Stimulated activated CD4-positive, alpha-beta T cell treated with anti-CD3 and anti-CD28 coated beads, Interleukin-2, amount 100 ng/mL, for 48 hours (primary cell): ENCODE measurements at regions not wholly inside any gene's neighbourhood (a gene's known extent, or its start where the extent isn't known, plus 50 kb on each side); places are given as distances from the start of the nearest gene placed in this dataset.
"Not testable (repeated sequence)": the region's sequence is repeated elsewhere in the genome, so short reads cannot be mapped to it uniquely, and the experiment has no call there.

ENCODE experiments used
- DNase-seq, 2 donors: peaks; one replicate each; pipeline ENCODE4 v3.0.0-alpha.2; 2020

DNA sequence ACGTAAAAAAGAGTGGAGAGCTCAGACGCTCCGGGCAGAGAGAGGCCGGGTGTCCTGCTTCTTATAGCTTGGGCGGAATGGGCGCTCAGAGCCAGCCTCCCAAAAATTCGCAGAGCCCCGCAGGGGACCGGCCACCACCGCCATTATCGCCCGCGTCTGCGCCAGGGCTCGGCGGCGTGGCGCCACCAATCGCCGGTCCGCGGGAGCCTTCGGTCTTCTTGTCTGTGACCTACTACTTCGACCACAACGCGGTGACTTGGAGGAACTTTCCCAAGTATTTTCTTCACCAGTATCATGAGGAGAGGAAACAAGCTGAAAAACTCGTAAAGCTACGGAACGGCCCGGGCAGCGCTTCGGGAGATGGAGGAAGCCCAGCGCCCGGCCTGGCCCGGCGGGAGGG, 1138.1 kb upstream of the CHAC2 start:
- DNase-seq = no peak

GRCh38 chr2:52622266-52622665, 1145.3 kb upstream of the CHAC2 start:
- DNase-seq = no peak

- no peak for DNase-seq
Observed at GRCh38 chr2:52613064-52613463, 1154.5 kb upstream of the CHAC2 start.

GRCh38 chr2:52611759-52612158, 1155.8 kb upstream of the CHAC2 start:
- no peak for DNase-seq

DNA sequence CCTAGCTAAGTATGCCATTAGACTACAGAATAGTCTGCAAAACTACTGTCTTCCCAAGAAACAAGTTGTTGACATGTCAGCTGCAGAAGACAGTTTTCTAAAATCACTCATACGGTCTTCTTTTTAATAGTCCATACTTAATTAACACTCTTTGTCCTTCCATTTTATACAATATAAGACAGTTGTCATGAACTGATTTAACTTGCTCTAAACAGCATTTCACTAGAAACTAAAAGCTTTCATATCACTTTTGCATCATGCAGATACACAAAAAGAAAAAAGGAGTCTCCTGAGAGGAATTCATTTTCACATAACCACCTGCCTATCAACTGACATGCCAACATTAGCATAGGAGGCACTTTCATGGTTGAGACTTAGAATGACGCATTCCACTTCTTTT, 1159.6 kb upstream of the CHAC2 start:
- no peak for DNase-seq

DNA sequence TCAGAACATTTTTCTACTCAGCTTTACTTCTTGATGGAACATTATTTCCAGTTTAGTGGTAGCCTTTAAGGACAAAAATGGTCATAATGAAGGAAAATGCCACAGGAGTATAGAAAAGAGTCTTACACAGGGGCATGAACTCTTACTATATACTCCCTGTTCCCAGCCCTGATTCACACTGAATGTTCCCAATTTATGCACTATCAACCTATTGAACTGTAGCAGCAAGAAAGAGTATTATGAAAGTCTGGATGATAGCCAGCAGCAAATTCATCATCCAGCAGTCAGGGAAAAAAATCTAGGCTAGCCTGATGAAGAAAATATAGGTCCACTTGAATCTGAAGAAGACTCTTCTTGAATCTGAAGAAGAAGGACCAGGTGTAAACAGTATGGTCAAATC, 1170.3 kb upstream of the CHAC2 start:
- DNase-seq = no peak

DNA sequence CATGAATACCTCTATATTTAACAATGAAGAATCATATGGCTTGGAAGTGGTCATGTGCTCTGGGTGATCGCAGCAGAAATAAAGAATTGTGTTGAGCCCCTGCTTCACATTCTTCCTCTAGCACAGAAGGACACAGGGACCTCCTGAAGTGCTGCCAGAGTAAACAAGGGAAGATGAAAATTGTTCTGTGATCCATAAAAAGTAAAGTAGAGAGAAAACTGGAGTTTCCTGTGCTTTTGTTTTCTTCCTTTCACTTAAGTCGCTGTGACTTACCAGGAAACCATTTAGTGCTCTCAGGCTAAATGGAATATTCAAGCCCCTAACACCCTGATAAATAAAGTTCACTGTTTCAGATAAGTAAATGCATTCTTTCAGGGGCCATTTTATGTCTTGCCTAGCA, 1173.6 kb upstream of the CHAC2 start:
- no peak for DNase-seq

DNA sequence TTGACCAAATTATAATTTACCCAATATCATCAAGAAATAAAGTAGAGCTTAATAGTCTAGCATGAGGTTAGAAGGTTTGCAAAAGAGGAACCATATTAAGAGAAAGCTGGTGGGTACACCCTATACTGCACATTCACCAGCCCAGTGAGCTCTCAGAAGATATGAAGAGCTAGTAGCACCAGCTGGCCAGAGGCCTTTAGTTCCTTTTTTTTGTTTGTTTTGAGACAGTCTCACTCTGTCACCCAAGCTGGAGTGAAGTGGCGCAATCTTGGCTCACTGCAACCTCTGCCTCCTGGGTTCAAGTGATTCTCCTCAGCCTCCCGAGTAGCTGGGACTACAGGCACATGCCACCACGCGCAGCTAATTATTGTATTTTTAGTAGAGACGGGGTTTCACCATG, 1183.5 kb upstream of the CHAC2 start:
- DNase-seq = not testable (repeated sequence)

GRCh38 chr2:52572469-52572894, 1195.1 kb upstream of the CHAC2 start:
- no peak for DNase-seq

DNA sequence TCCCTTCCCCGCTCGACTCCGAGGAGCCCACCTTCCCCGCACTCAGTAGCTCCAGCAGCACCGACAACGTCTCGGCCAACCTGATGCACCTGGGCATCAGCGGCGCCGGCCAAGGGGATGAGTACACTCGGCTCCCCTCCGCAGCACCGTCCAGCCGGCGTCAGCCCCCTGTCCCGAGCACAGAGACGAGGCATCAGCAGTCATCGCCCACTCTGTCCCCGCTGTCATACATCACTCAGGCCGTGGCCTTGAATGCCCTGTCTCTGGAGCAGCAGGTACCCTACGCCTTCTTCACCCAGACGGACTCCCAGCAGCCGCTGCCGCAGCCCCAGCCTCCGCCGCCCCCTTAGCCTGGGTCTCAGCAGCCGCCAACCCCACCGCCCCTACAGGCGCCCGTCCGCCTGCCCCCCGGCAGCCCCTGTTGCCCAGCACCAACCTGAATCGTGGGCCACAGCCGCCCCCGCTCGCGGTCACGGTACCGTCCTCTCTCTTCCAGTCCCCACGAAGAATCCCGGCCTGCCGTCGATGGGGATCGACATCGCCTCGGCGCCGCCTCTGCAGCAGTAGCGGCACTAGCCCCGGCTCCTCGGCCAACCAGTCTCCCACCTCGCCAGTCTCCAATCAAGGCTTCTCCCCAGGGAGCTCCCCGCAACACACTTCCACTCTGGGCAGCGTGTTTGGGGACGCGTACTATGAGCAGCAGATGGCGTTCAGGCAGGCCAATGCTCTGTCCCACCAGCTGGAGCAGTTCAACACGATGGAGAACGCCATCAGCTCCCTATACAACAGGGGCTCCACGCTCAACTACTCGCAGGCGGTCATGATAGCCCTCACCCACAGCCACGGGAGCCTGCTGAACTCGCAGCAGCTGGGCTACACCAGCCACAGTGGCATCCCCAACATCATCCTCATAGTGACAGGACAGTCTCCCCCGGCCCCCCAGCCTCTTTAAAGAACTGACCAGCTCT, 1195.9 kb upstream of the CHAC2 start:
- DNase-seq = no peak

- no peak for DNase-seq
Observed at GRCh38 chr2:52570716-52571115, 1196.9 kb upstream of the CHAC2 start.

DNA sequence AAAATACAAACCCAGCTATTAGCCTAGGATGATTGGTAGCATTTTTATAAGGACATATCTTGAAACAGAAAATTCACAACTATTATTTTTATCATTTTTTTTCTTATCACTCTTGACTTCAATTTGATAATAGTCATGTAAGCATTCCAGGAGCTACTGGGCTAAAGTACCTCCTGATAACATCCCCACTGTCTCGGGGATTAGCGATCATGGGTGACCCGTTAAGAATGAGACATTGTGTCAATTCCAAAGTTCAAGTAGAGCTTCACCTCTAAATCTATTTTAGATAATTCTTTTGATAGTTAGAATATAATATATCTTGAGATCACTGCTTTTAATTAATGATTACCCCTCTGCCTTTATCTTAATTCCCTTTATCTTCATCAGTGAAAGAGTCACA, 1204.5 kb upstream of the CHAC2 start:
- no peak for DNase-seq

DNA sequence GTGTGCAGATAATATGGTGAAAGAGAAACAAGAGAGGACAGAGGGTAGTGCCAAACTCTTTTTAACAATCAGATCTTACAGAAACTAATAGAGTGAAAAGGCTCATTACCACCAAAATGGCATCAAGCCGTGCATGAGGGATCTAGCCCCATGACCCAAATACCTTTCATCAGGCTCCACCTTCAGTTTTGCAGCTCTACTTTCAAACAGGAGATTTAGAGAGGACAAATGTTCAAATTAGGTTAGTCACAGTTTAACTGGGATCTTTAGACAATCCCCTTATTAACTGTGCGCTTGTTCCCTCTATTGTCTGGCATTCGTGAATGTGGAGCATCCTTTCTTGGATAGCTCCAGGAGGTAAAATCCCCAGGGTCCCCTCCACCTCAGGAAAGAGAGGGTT, 1209.3 kb upstream of the CHAC2 start:
- no peak for DNase-seq

DNA sequence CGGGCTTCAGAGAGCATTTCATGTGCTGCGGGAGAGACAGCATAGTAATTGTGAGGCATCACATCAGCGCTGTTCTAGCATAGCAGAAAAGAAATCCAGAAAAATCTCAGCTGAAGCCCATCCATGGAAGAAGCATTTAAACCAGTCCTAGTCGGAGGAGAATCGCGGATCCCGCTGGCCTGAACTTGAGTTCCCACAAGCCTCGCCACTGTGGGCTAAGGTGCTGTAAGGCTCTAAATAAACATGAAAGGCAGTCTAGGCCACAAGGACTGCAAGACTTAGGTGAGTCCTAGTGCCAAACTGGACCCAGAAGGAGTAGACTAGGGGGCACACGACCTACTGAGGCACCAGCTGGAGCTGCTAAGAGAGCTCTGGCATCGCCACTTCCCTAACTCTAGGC, 1225.3 kb upstream of the CHAC2 start:
- no peak for DNase-seq

DNA sequence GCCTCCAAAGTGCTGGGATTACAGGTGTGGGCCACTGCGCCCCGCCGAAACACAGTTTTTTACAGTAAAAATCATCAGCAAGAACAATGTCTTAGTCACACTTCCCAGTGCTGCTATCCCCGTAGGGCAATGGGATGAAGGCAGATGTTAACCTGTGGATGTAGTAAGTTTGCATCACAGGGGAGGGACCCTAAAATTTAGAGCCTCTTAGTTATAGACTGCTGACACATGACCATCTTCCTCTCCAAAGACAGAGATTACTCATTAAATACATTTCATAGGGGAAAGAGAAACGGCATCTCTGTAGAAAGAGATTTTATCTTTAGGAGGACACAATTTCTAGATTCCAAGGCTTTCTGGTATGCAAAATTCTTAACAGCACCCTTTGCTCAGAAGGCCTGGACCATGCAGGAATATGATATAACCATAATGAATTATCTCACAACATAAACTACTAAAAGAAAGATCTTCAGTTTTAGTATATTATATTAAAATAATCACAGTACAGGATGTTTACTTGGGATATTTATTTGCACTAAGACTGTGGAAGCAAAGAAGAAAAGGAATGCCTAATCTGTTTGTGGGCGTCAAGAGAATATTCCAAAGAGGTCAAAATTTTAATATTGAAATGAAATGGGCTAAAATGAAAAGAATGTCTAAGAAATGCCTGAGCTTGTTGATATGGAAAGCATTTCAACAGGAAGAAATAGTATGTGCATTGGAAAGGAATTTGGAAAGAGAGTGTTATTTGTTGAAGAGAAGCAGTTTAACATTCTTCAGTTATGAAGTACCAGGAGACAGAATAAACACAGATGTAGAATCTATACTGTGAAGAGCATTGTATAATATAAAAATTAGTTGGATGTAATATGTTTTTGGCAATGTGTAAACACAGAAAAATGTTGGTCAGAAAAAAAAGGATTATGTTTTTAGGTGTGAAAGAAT, 1228.3 kb upstream of the CHAC2 start:
- no peak for DNase-seq

- DNase-seq = no peak
Observed at GRCh38 chr2:52537588-52537987, 1230.0 kb upstream of the CHAC2 start.

- no peak for DNase-seq
Observed at GRCh38 chr2:52536929-52537460, 1230.6 kb upstream of the CHAC2 start.

DNA sequence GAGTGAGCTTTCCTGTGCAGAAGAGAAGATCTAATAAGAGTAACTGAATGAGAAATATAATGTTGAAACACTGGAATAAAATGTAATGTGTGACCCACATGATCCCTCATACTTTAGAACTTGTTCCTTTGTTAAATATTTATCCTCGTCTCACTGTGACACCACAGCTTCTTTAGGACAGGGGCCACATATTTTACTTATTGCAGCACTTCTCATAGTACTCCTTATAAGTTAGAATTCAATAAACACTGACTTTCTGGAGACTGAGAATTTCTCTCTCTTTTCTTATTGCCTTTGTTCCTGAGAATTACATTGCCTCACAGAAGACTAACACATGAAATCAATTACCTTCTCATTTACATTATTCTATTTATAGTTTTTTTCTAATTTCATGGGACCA, 1234.6 kb upstream of the CHAC2 start:
- no peak for DNase-seq

- no peak for DNase-seq
Observed at GRCh38 chr2:52526735-52527134, 1240.9 kb upstream of the CHAC2 start.

- DNase-seq = no peak
Observed at GRCh38 chr2:52520644-52521043, 1247.0 kb upstream of the CHAC2 start.

DNA sequence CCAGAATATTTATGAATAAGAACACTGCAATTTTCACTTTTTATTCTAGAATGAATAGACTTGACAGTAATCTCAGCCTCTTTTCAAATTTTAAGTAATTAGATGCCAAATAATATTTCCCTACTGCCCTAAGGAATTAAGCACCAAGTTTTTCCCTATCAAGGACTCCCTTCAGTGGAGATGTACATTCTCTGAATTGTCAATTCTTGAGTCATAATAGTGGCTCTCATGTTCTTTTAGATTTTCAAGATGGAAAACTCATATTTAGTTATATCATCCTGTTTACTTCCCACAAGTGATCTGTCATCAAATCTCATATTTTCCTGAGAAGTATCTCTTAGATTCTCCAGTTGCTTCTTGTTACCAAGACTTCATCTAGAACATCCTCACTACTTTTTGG, 1248.9 kb upstream of the CHAC2 start:
- no peak for DNase-seq

GRCh38 chr2:52512760-52513159, 1254.8 kb upstream of the CHAC2 start:
- DNase-seq = no peak

DNA sequence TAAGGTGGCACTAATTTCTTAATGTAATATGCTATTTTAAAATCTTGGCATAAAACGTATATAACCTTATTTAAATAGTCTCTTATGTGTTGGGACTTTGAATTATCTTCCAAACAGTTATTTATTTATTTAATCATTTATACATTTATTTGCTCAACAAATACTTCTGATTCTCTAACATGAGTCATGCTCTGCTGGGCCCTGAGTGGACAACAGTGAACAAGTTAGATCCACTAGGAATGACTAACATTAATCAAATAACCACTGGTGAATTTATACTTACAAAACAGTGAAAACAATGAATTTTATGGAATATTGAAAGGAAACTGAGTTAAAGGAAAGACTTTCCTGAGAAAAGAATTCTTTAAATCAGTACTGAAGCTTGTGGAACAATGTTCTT, 1257.2 kb upstream of the CHAC2 start:
- no peak for DNase-seq

GRCh38 chr2:52502476-52502860, 1265.1 kb upstream of the CHAC2 start:
- DNase-seq = no peak
